Naive thymus-derived CD4-positive, alpha-beta T cell (primary cell): ENCODE measurements at regions not wholly inside any gene's neighbourhood (a gene's known extent, or its start where the extent isn't known, plus 50 kb on each side); places are given as distances from the start of the nearest gene placed in this dataset.

Experiments
- ATAC-seq: fragments of 150-1000 bp; cut with Tn5 transposase; 2 replicates; pipeline ENCODE4 v1.10.0; 2021; ENCODE audit warnings: mild to moderate bottlenecking, moderate library complexity
- CTCF ChIA-PET: fragments of 350-600 bp; sonication (Branson Sonifier 250); formaldehyde crosslinking; loops from one replicate; lab custom pipeline; 2021; ENCODE audit warnings: antibody characterized with exemption; lab: Charles Lee
- POLR2A ChIA-PET: fragments of 350-600 bp; sonication (Branson Sonifier 250); formaldehyde crosslinking; loops from one replicate; lab custom pipeline; 2021; ENCODE audit warnings: antibody characterized with exemption, inconsistent platforms; lab: Charles Lee
- DNase-seq, 9 donors: peaks; one replicate each; pipeline versions ENCODE4 v3.0.0 to v3.0.0-alpha.2; 2020 to 2022; ENCODE audit warnings: mixed read lengths in 1 of 9
- H3K27ac ChIP-seq: one replicate; pipeline ENCODE4 v1.7.0; 2013; ENCODE audit warnings: mild to moderate bottlenecking, low read depth, low read length, moderate library complexity
- H3K27me3 ChIP-seq, 2 donors: one replicate each; pipeline ENCODE4 v1.7.0; 2013; ENCODE audit warnings: low read length in 2 of 2, mild to moderate bottlenecking in 2 of 2, moderate library complexity in 2 of 2; ENCODE audit not compliant: control insufficient read depth in 2 of 2, insufficient read depth in 2 of 2
- H3K36me3 ChIP-seq, 3 experiments: 1 replicate in 2 of 3; 2 replicates in 1 of 3; pipeline ENCODE4 v1.7.0; 2013; ENCODE audit warnings: low read length in 3 of 3, mild to moderate bottlenecking in 3 of 3, moderate library complexity in 1 of 3; ENCODE audit not compliant: insufficient read depth in 3 of 3, control insufficient read depth in 2 of 3
- H3K4me1 ChIP-seq, 2 donors: one replicate each; pipeline ENCODE4 v1.7.0; 2013; ENCODE audit warnings: low read length in 2 of 2, mild to moderate bottlenecking in 2 of 2, moderate library complexity in 1 of 2; ENCODE audit not compliant: control insufficient read depth in 2 of 2, insufficient read depth in 2 of 2
- H3K4me3 ChIP-seq: 2 replicates; pipeline ENCODE4 v1.7.0; 2013; ENCODE audit warnings: mild to moderate bottlenecking, low read length
- H3K9me3 ChIP-seq, 3 experiments: 1 replicate in 2 of 3; 2 replicates in 1 of 3; pipeline ENCODE4 v1.7.0; 2013; ENCODE audit warnings: low read length in 3 of 3; ENCODE audit not compliant: control insufficient read depth in 2 of 3
- H3K27ac Mint-ChIP-seq, 9 donors: one replicate each; pipeline ENCODE4 v1.8.0; 2020 to 2022; ENCODE audit warnings: mixed read lengths in 9 of 9, mild to moderate bottlenecking in 8 of 9, moderate library complexity in 5 of 9, inconsistent platforms in 2 of 9
- H3K27me3 Mint-ChIP-seq, 5 donors: one replicate each; pipeline ENCODE4 v1.8.0; 2021 to 2022; ENCODE audit warnings: mixed read lengths in 5 of 5, mild to moderate bottlenecking in 1 of 5
- H3K36me3 Mint-ChIP-seq, 5 donors: one replicate each; pipeline ENCODE4 v1.8.0; 2020 to 2022; ENCODE audit warnings: mixed read lengths in 5 of 5, mild to moderate bottlenecking in 3 of 5, inconsistent platforms in 1 of 5
- H3K4me1 Mint-ChIP-seq, 7 donors: one replicate each; pipeline ENCODE4 v1.8.0; 2020 to 2022; ENCODE audit warnings: mixed read lengths in 7 of 7, mild to moderate bottlenecking in 3 of 7, inconsistent platforms in 1 of 7
- H3K4me3 Mint-ChIP-seq, 10 donors: one replicate each; pipeline ENCODE4 v1.8.0; 2020 to 2022; ENCODE audit warnings: mild to moderate bottlenecking in 10 of 10, mixed read lengths in 10 of 10, moderate library complexity in 6 of 10, inconsistent platforms in 2 of 10
- H3K9me3 Mint-ChIP-seq, 11 donors: one replicate each; pipeline ENCODE4 v1.8.0; 2020 to 2022; ENCODE audit warnings: mixed read lengths in 11 of 11, mild to moderate bottlenecking in 4 of 11, inconsistent platforms in 1 of 11, moderate library complexity in 1 of 11
- intact Hi-C, 2 donors: fragments of 100-400 bp; cut with micrococcal nuclease; formaldehyde crosslinking; loops; one replicate each; pipeline ENCODE4 v1.15.1; 2023

- POLR2A ChIA-PET = no interaction called here
- DNase-seq = no peak
- intact Hi-C loops = no loop called here
- no peaks in the 10 kb centered on the region for H3K4me1 Mint-ChIP-seq
- Histone ChIP-seq H3K27me3 (no peaks in the 10 kb centered on the region), H3K36me3 (no peaks in the 10 kb centered on the region), H3K4me1 (no peaks in the 10 kb centered on the region), H3K4me3 (no peak overlapping the region), H3K9me3 (no peaks in the 10 kb centered on the region), H3K27ac (no peak overlapping the region)
- no peaks in the 10 kb centered on the region for H3K27me3 Mint-ChIP-seq
- H3K4me3 Mint-ChIP-seq = no peak overlapping the region
- no peaks in the 10 kb centered on the region for H3K36me3 Mint-ChIP-seq
- CTCF ChIA-PET = no interaction called here
- H3K9me3 Mint-ChIP-seq = peaks cover 0 to 10% (median 0%) of the 10 kb centered on the region in 11 donors
- no peak overlapping the region for H3K27ac Mint-ChIP-seq
- ATAC-seq = no peak
Measured at GRCh38 chr5:123753937-123754891, 242.2 kb downstream of the CSNK1G3 start.

- H3K27ac ChIP-seq = no peak overlapping the region
- peaks cover 0 to 3% (median 0%) of the 10 kb centered on the region in 5 donors for H3K27me3 Mint-ChIP-seq
- no peaks in the 10 kb centered on the region for H3K36me3 Mint-ChIP-seq
- ATAC-seq (no peak), DNase-seq (no peak)
- H3K4me3 ChIP-seq = no peak overlapping the region
- intact Hi-C loops = no loop called here
- no peak overlapping the region for H3K27ac Mint-ChIP-seq
- no peaks in the 10 kb centered on the region for H3K36me3 ChIP-seq
- no peaks in the 10 kb centered on the region for H3K4me1 ChIP-seq
- no peak overlapping the region for H3K4me3 Mint-ChIP-seq
- H3K4me1 Mint-ChIP-seq = no peaks in the 10 kb centered on the region
- CTCF ChIA-PET = no interaction called here
- H3K9me3 Mint-ChIP-seq = peaks cover 0 to 4% (median 0%) of the 10 kb centered on the region in 11 donors
- no peaks in the 10 kb centered on the region for H3K27me3 ChIP-seq
- no peaks in the 10 kb centered on the region for H3K9me3 ChIP-seq
- POLR2A ChIA-PET = no interaction called here
Measured at GRCh38 chr5:123753180-123753936, 241.4 kb downstream of the CSNK1G3 start.

DNA sequence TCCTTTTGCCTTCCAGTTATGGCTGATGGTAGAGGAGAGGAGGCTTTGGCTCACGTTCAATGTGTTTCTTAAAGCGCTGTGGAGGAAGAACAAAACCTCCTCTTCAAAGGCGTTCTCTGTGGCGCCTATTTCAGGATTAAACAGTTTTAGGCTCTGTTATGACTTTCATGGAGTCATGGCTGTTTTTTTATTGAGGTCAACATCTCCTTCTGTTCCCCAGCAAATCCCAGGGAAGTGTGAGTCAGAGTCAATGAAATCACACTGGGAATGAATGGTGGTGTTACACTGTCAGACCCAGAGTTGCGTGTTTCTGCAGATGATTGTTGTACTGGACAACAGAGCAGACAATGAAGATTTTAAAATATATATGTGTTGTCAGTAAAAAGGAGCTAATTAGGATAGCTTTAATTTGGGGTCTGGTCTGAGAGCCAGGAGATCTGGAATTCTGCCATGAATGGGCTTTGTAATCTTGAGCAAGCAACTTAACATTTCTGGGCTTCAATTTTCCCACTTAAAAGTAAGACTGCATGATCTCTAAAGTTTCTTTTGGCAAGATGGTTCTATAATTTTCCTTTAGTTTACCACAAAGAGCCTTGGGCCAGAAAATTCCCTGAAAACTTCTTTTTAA is 240.7 kb downstream of the CSNK1G3 start:
- intact Hi-C loops = no loop called here
- H3K36me3 Mint-ChIP-seq = no peaks in the 10 kb centered on the region

DNA sequence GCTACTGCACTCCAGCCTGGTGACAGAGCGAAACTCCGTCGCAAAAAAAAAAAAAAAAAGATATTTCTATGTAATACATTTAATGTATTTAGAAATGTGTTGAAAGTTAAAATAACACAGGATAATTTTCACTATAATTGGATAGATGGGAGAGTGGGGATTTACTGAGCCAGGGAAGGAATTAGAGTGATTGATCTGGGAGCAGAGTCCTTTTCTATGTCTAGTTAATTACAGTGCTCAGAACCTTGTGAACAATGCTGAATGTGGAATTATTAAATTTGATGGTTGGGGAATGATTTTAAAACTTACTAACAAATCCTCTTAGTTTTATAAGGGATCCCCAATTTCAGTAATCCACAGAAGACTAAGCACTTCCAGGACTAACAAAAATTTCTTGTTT is 239.7 kb downstream of the CSNK1G3 start:
- Histone ChIP-seq H3K4me3 (no peak overlapping the region), H3K36me3 (no peaks in the 10 kb centered on the region), H3K27ac (no peak overlapping the region), H3K4me1 (no peaks in the 10 kb centered on the region), H3K9me3 (no peaks in the 10 kb centered on the region), H3K27me3 (no peaks in the 10 kb centered on the region)
- peaks cover 0 to 2% (median 0%) of the 10 kb centered on the region in 11 donors for H3K9me3 Mint-ChIP-seq
- H3K4me1 Mint-ChIP-seq = no peaks in the 10 kb centered on the region
- H3K36me3 Mint-ChIP-seq = no peaks in the 10 kb centered on the region
- no peak overlapping the region for H3K27ac Mint-ChIP-seq
- intact Hi-C loops = no loop called here
- POLR2A ChIA-PET = no interaction called here
- peaks cover 0 to 5% (median 0%) of the 10 kb centered on the region in 5 donors for H3K27me3 Mint-ChIP-seq
- DNase-seq = no peak
- H3K4me3 Mint-ChIP-seq = no peak overlapping the region
- CTCF ChIA-PET = no interaction called here
- no peak for ATAC-seq

More for the DNA sequence above, 240.7 kb downstream of the CSNK1G3 start:
- ATAC-seq (no peak), DNase-seq (no peak)
- H3K27me3 Mint-ChIP-seq = peaks cover 0 to 5% (median 0%) of the 10 kb centered on the region in 5 donors
- Histone ChIP-seq H3K9me3 (no peaks in the 10 kb centered on the region), H3K36me3 (no peaks in the 10 kb centered on the region), H3K4me1 (no peaks in the 10 kb centered on the region), H3K27me3 (no peaks in the 10 kb centered on the region), H3K4me3 (no peak overlapping the region), H3K27ac (no peak overlapping the region)
- H3K4me1 Mint-ChIP-seq = no peaks in the 10 kb centered on the region
- ChIA-PET POLR2A (no interaction called here), CTCF (no interaction called here)
- H3K4me3 Mint-ChIP-seq = no peak overlapping the region
- peaks cover 0 to 2% (median 0%) of the 10 kb centered on the region in 11 donors for H3K9me3 Mint-ChIP-seq
- H3K27ac Mint-ChIP-seq = no peak overlapping the region

DNA sequence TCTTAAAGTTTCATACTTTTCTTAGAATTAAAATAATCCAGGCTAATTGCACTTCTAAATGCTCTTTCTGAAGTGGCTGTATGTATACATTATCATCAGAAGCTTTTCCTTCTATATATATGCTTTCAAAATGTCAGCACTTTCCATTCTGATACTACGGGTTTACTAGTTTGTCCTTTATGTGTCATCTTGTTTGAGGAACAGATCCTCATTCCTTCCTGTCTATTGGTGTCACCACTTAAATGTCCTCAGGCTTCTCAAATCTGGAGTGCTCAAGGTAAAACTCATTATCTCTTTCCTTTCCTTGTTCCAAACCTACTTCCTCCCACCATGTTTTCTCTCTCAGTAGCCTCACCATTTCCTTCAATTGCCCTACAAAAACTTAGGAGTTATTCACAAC is 236.3 kb downstream of the CSNK1G3 start:
- intact Hi-C loops = no loop called here
- Mint-ChIP-seq H3K4me1 (no peaks in the 10 kb centered on the region), H3K27me3 (peaks cover 0 to 5% (median 0%) of the 10 kb centered on the region in 5 donors), H3K9me3 (peaks cover 0 to 2% (median 0%) of the 10 kb centered on the region in 11 donors), H3K4me3 (no peak overlapping the region), H3K27ac (no peak overlapping the region), H3K36me3 (no peaks in the 10 kb centered on the region)
- POLR2A ChIA-PET = no interaction called here
- ATAC-seq (no peak), DNase-seq (no peak)
- H3K4me1 ChIP-seq = no peaks in the 10 kb centered on the region
- no peaks in the 10 kb centered on the region for H3K27me3 ChIP-seq
- no peak overlapping the region for H3K4me3 ChIP-seq
- CTCF ChIA-PET = no interaction called here
- H3K27ac ChIP-seq = no peak overlapping the region
- H3K9me3 ChIP-seq = no peaks in the 10 kb centered on the region
- no peaks in the 10 kb centered on the region for H3K36me3 ChIP-seq

DNA sequence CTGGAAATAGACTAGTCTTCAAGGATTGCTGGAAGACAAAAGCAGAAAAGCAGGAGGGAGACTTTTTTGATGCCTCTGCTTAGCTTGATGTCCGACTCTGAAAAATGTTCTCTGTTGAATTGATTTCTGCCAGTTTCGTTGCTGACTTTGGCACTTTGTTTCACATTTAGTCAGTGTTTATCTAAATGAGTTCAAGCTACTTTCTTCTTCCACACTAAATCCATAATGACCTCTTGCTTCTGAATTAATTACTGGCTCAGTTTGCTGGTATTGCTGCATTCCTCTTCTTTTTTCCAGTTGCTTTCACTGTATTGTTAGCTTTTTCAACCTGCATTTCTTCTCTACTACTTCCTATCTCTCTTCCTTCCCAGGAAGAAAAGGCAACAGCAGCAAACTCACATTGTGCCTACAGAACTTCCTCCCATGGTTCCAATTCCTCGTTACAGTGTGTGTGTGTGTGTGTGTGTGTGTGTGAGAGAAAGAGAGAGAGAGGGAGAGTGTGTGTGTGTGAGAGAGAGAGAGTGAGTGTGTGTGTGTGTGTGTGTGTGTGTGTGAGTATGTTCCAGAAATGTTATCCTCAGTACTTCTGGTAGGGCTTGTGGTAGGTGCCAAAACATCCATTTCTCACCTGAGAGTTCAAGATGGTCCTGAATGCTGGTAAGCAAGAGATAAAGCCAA is 234.8 kb downstream of the CSNK1G3 start:
- Mint-ChIP-seq H3K36me3 (no peaks in the 10 kb centered on the region), H3K27me3 (peaks cover 0 to 5% (median 0%) of the 10 kb centered on the region in 5 donors), H3K9me3 (peaks cover 0 to 2% (median 0%) of the 10 kb centered on the region in 11 donors), H3K4me1 (no peaks in the 10 kb centered on the region), H3K27ac (no peak overlapping the region), H3K4me3 (no peak overlapping the region)
- Histone ChIP-seq H3K9me3 (no peaks in the 10 kb centered on the region), H3K27ac (no peak overlapping the region), H3K4me1 (no peaks in the 10 kb centered on the region), H3K36me3 (no peaks in the 10 kb centered on the region), H3K27me3 (no peaks in the 10 kb centered on the region), H3K4me3 (no peak overlapping the region)
- POLR2A ChIA-PET = no interaction called here
- CTCF ChIA-PET = no interaction called here
- DNase-seq (no peak), ATAC-seq (no peak)
- intact Hi-C loops = no loop called here
